WTC11 (cell line): ENCODE measurements at regions not wholly inside any gene's neighbourhood (a gene's known extent, or its start where the extent isn't known, plus 50 kb on each side); places are given as distances from the start of the nearest gene placed in this dataset.

Experiments used
- ATF3 ChIP-seq: sonication (generic); formaldehyde crosslinking; conservative IDR thresholded peaks from 2 replicates; pipeline ENCODE4 v1.8.1; 2022; ENCODE audit warnings: mild to moderate bottlenecking, missing genetic modification reagents
- NFATC4 ChIP-seq: fragments of 250-450 bp; sonication (Bioruptor Pico); IDR thresholded peaks from 2 replicates; pipeline ENCODE4 v1.9.0; 2021; ENCODE audit warnings: mild to moderate bottlenecking
- USF2 ChIP-seq: sonication (generic); formaldehyde crosslinking; IDR thresholded peaks from 2 replicates; pipeline ENCODE4 v1.8.1; 2023; ENCODE audit warnings: mild to moderate bottlenecking, missing genetic modification reagents, moderate library complexity
- TF ChIP-seq, protein P1 (sequence below): sonication (generic); formaldehyde crosslinking; IDR thresholded peaks from 2 replicates; pipeline ENCODE4 v1.8.1; 2022; ENCODE audit warnings: missing genetic modification reagents, borderline replicate concordance
- TF ChIP-seq, protein P2 (sequence below): fragments of 200-600 bp; IDR thresholded peaks from 2 replicates; pipeline ENCODE4 v1.8.0; 2022; ENCODE audit warnings: antibody characterized with exemption
- TF ChIP-seq, protein P3 (sequence below): sonication (generic); formaldehyde crosslinking; IDR thresholded peaks from 2 replicates; pipeline ENCODE4 v1.8.0; 2022; ENCODE audit warnings: mild to moderate bottlenecking, missing genetic modification reagents

GRCh38 chr5:124962735-124963134 is 216.3 kb upstream of the ZNF608 start:
- TF ChIP-seq, protein P1, sequence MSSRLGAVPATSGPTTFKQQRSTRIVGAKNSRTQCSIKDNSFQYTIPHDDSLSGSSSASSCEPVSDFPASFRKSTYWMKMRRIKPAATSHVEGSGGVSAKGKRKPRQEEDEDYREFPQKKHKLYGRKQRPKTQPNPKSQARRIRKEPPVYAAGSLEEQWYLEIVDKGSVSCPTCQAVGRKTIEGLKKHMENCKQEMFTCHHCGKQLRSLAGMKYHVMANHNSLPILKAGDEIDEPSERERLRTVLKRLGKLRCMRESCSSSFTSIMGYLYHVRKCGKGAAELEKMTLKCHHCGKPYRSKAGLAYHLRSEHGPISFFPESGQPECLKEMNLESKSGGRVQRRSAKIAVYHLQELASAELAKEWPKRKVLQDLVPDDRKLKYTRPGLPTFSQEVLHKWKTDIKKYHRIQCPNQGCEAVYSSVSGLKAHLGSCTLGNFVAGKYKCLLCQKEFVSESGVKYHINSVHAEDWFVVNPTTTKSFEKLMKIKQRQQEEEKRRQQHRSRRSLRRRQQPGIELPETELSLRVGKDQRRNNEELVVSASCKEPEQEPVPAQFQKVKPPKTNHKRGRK (CRISPR knock-in tag): no peak
- TF ChIP-seq, protein P2, sequence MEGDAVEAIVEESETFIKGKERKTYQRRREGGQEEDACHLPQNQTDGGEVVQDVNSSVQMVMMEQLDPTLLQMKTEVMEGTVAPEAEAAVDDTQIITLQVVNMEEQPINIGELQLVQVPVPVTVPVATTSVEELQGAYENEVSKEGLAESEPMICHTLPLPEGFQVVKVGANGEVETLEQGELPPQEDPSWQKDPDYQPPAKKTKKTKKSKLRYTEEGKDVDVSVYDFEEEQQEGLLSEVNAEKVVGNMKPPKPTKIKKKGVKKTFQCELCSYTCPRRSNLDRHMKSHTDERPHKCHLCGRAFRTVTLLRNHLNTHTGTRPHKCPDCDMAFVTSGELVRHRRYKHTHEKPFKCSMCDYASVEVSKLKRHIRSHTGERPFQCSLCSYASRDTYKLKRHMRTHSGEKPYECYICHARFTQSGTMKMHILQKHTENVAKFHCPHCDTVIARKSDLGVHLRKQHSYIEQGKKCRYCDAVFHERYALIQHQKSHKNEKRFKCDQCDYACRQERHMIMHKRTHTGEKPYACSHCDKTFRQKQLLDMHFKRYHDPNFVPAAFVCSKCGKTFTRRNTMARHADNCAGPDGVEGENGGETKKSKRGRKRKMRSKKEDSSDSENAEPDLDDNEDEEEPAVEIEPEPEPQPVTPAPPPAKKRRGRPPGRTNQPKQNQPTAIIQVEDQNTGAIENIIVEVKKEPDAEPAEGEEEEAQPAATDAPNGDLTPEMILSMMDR: no peak
- TF ChIP-seq, protein P3, sequence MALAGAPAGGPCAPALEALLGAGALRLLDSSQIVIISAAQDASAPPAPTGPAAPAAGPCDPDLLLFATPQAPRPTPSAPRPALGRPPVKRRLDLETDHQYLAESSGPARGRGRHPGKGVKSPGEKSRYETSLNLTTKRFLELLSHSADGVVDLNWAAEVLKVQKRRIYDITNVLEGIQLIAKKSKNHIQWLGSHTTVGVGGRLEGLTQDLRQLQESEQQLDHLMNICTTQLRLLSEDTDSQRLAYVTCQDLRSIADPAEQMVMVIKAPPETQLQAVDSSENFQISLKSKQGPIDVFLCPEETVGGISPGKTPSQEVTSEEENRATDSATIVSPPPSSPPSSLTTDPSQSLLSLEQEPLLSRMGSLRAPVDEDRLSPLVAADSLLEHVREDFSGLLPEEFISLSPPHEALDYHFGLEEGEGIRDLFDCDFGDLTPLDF: no peak
- TF ChIP-seq ATF3 (CRISPR knock-in tag) (no peak), USF2 (CRISPR knock-in tag) (no peak), NFATC4 (CRISPR knock-in tag) (no peak)
